Lower leg skin (tissue), 3 donors: ENCODE measurements at regions not wholly inside any gene's neighbourhood (a gene's known extent, or its start where the extent isn't known, plus 50 kb on each side); places are given as distances from the start of the nearest gene placed in this dataset.

ENCODE experiments used
- POLR2A ChIP-seq, 2 donors: fragments of 450-650 bp; IDR thresholded peaks; one replicate each; pipeline ENCODE4 v1.6.1; 2016 to 2017; ENCODE audit warnings: antibody characterized with exemption in 2 of 2, mild to moderate bottlenecking in 1 of 2, moderate library complexity in 1 of 2
- TF ChIP-seq, protein P1 (sequence below), 3 donors: fragments of 450-650 bp; IDR thresholded peaks; one replicate each; pipeline ENCODE4 v1.5.1; 2016; ENCODE audit warnings: antibody characterized with exemption in 3 of 3, mild to moderate bottlenecking in 3 of 3, moderate library complexity in 2 of 3

- TF ChIP-seq POLR2A (IDR thresholded peaks at IDR 0.05), result no peak
- TF ChIP-seq, protein P1, sequence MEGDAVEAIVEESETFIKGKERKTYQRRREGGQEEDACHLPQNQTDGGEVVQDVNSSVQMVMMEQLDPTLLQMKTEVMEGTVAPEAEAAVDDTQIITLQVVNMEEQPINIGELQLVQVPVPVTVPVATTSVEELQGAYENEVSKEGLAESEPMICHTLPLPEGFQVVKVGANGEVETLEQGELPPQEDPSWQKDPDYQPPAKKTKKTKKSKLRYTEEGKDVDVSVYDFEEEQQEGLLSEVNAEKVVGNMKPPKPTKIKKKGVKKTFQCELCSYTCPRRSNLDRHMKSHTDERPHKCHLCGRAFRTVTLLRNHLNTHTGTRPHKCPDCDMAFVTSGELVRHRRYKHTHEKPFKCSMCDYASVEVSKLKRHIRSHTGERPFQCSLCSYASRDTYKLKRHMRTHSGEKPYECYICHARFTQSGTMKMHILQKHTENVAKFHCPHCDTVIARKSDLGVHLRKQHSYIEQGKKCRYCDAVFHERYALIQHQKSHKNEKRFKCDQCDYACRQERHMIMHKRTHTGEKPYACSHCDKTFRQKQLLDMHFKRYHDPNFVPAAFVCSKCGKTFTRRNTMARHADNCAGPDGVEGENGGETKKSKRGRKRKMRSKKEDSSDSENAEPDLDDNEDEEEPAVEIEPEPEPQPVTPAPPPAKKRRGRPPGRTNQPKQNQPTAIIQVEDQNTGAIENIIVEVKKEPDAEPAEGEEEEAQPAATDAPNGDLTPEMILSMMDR (IDR thresholded peaks at IDR 0.05), result no peak
Observed at GRCh38 chr18:37662546-37663339, 97.1 kb upstream of the CELF4 start.
